ENCODE measurements at regions not wholly inside any gene's neighbourhood (a gene's known extent, or its start where the extent isn't known, plus 50 kb on each side); places are given as distances from the start of the nearest gene placed in this dataset.

DNA sequence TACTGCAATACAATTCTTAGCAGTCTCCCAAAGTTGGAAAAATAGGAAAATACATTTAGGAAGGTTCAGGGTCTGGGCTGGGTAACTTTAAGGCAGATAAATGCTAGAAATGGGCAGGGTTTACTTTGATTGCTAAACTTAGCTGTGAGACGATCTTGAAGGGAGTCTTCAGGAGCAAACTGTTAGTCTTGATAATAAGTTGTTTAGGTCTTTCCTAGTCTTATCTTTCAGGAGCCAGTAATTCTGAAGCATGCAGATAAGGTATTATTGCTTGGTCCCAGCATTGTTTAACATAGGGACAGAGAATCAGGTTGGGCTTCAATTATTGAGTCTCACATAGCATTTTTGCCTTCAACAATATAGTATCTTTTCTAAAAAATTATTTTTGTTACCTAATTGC lies 262.4 kb upstream of the MIR17HG start:
- DNase-seq (ENCODE audit: low read depth in 1 of 2, low spot score in 1 of 2) (no peak), FAIRE-seq (no peak), ATAC-seq (no peak)
- no peak overlapping the region for H3K4me3 ChIP-seq
- no peaks in the 10 kb centered on the region for H3K4me1 ChIP-seq
- H3K9me3 ChIP-seq, result no peaks in the 10 kb centered on the region
- H3K4me2 ChIP-seq, result no peak overlapping the region
- no peak for TF ChIP-seq TFCP2L1 (CRISPR knock-in tag; IDR thresholded peaks at IDR 0.05)
- H3K27ac ChIP-seq, result no peak overlapping the region
- CTCF ChIA-PET, result no interaction called here
- POLR2A ChIA-PET, result no interaction called here
- 47% methylated on average over 1 of the region's 1 CpG for WGBS (ENCODE audit: missing lambda C conversion rate)

DNA sequence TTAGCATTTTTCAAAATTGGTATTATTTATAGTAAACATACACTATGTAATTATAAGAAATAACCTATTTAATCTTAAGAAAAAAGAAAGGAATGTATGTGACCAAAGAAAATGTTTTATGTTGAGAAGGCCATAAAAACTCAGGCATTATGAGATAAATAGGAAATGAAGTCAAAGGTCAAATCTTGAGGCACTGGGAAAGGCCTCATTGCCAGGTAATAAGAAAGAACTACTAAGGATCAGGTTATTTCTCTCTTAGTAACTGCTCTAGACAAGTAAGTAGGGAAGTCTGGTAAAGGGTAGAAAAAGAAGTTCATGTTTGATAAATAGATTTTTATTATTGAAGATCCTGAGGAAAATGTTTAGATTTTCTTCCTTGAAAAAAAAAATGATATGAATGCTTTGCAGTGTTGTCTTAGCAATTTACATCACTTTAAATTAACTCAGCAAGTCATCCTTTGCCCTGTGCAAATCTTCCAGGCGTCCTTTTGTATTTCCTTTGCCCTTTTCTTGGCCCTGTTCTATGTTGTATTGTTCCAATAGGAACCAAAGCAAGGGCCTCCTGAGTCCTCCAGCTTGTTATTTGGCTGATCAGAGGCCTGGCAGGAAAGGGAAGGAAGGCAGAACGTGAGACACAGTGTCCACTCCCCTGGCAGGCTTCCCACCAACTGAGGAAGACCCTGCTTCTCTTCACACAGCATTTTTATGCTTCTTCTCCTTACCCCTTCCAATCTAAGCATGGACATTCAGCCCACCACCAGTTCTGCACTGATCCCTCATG lies 260.4 kb upstream of the MIR17HG start:
- Histone ChIP-seq H3K4me1 (no peaks in the 10 kb centered on the region), H3K4me3 (no peak overlapping the region), H3K27ac (no peak overlapping the region), H3K4me2 (no peak overlapping the region), H3K9me3 (no peaks in the 10 kb centered on the region)
- ChIA-PET POLR2A (no interaction called here), CTCF (no interaction called here)
- TF ChIP-seq HOXB13 (CRISPR knock-in tag; IDR thresholded peaks at IDR 0.05; ENCODE audit: low read depth) (no peak), TFCP2L1 (CRISPR knock-in tag; IDR thresholded peaks at IDR 0.05) (no peak), HEYL (CRISPR knock-in tag; IDR thresholded peaks at IDR 0.05) (no peak), NFE2L2 (conservative IDR thresholded peaks at IDR 0.05; ENCODE audit: low read length) (no peak), HOXA7 (CRISPR knock-in tag; IDR thresholded peaks at IDR 0.05) (no peak), NR3C1 (IDR thresholded peaks at IDR 0.05) (no peak), RFX5 (IDR thresholded peaks at IDR 0.05) (no peak), NPAS2 (CRISPR knock-in tag; IDR thresholded peaks at IDR 0.05; ENCODE audit: borderline replicate concordance) (no peak), FOSB (CRISPR knock-in tag; IDR thresholded peaks at IDR 0.05) (no peak)
- TF ChIP-seq, protein P1, sequence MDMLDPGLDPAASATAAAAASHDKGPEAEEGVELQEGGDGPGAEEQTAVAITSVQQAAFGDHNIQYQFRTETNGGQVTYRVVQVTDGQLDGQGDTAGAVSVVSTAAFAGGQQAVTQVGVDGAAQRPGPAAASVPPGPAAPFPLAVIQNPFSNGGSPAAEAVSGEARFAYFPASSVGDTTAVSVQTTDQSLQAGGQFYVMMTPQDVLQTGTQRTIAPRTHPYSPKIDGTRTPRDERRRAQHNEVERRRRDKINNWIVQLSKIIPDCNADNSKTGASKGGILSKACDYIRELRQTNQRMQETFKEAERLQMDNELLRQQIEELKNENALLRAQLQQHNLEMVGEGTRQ (IDR thresholded peaks at IDR 0.05), result no peak
- WGBS (ENCODE audit: missing lambda C conversion rate), result 24% methylated on average over 2 of the region's 2 CpGs
- FAIRE-seq (no peak), ATAC-seq (no peak), DNase-seq (ENCODE audit: low read depth in 1 of 2, low spot score in 1 of 2) (no peak)

DNA sequence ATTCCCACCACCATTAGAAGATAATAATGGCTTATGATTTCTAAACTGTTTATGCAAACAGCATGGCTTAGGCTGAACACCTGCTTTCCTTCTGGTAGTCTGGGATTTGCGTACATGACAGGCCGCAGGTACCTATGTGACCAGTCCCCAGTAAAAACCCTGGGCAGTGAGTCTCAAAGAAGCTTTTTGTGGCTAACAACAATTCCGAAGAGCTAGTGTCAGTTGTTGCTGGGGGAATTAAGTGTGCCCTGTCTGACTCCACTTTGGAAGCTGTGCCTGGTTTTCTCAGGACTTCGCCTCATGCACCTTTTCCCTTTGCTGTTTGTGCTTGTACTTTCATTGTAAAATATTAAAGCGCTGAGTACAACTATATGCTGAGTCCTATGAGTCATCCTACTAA lies 250.2 kb upstream of the MIR17HG start:
- TF ChIP-seq RAD21 (conservative IDR thresholded peaks at IDR 0.05 in 1 of 2, IDR thresholded peaks at IDR 0.05 in 1 of 2) (no peak), HDAC2 (IDR thresholded peaks at IDR 0.05) (no peak), EP300 (IDR thresholded peaks at IDR 0.05) (no peak), SMC3 (IDR thresholded peaks at IDR 0.05) (no peak), RFX5 (IDR thresholded peaks at IDR 0.05) (no peak), CHD4 (IDR thresholded peaks at IDR 0.05; ENCODE audit: borderline replicate concordance) (no peak), MAFK (IDR thresholded peaks at IDR 0.05; ENCODE audit: partially characterized antibody) (no peak), ZC3H11A (IDR thresholded peaks at IDR 0.05) (no peak), RCOR1 (IDR thresholded peaks at IDR 0.05; ENCODE audit: low read depth, low read length) (no peak), JUN (IDR thresholded peaks at IDR 0.05) (no peak), NFE2L2 (conservative IDR thresholded peaks at IDR 0.05; ENCODE audit: low read length) (no peak), KDM1A (IDR thresholded peaks at IDR 0.05; ENCODE audit: low read depth) (no peak), NR3C1 (IDR thresholded peaks at IDR 0.05) (no peak)
- TF ChIP-seq, protein P2, sequence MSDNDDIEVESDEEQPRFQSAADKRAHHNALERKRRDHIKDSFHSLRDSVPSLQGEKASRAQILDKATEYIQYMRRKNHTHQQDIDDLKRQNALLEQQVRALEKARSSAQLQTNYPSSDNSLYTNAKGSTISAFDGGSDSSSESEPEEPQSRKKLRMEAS (IDR thresholded peaks at IDR 0.05), result no peak
- TF ChIP-seq, protein P3, sequence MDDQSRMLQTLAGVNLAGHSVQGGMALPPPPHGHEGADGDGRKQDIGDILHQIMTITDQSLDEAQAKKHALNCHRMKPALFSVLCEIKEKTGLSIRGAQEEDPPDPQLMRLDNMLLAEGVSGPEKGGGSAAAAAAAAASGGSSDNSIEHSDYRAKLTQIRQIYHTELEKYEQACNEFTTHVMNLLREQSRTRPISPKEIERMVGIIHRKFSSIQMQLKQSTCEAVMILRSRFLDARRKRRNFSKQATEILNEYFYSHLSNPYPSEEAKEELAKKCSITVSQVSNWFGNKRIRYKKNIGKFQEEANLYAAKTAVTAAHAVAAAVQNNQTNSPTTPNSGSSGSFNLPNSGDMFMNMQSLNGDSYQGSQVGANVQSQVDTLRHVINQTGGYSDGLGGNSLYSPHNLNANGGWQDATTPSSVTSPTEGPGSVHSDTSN (IDR thresholded peaks at IDR 0.05), result no peak
- TF ChIP-seq, protein P4, sequence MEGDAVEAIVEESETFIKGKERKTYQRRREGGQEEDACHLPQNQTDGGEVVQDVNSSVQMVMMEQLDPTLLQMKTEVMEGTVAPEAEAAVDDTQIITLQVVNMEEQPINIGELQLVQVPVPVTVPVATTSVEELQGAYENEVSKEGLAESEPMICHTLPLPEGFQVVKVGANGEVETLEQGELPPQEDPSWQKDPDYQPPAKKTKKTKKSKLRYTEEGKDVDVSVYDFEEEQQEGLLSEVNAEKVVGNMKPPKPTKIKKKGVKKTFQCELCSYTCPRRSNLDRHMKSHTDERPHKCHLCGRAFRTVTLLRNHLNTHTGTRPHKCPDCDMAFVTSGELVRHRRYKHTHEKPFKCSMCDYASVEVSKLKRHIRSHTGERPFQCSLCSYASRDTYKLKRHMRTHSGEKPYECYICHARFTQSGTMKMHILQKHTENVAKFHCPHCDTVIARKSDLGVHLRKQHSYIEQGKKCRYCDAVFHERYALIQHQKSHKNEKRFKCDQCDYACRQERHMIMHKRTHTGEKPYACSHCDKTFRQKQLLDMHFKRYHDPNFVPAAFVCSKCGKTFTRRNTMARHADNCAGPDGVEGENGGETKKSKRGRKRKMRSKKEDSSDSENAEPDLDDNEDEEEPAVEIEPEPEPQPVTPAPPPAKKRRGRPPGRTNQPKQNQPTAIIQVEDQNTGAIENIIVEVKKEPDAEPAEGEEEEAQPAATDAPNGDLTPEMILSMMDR (IDR thresholded peaks at IDR 0.05), result no peak
- TF ChIP-seq, protein P5, sequence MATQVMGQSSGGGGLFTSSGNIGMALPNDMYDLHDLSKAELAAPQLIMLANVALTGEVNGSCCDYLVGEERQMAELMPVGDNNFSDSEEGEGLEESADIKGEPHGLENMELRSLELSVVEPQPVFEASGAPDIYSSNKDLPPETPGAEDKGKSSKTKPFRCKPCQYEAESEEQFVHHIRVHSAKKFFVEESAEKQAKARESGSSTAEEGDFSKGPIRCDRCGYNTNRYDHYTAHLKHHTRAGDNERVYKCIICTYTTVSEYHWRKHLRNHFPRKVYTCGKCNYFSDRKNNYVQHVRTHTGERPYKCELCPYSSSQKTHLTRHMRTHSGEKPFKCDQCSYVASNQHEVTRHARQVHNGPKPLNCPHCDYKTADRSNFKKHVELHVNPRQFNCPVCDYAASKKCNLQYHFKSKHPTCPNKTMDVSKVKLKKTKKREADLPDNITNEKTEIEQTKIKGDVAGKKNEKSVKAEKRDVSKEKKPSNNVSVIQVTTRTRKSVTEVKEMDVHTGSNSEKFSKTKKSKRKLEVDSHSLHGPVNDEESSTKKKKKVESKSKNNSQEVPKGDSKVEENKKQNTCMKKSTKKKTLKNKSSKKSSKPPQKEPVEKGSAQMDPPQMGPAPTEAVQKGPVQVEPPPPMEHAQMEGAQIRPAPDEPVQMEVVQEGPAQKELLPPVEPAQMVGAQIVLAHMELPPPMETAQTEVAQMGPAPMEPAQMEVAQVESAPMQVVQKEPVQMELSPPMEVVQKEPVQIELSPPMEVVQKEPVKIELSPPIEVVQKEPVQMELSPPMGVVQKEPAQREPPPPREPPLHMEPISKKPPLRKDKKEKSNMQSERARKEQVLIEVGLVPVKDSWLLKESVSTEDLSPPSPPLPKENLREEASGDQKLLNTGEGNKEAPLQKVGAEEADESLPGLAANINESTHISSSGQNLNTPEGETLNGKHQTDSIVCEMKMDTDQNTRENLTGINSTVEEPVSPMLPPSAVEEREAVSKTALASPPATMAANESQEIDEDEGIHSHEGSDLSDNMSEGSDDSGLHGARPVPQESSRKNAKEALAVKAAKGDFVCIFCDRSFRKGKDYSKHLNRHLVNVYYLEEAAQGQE (IDR thresholded peaks at IDR 0.05), result no peak
- H3K4me3 ChIP-seq, result no peak overlapping the region
- H3K4me2 ChIP-seq, result no peak overlapping the region
- 60% methylated on average over 5 of the region's 5 CpGs for WGBS (ENCODE audit: missing lambda C conversion rate)
- no peaks in the 10 kb centered on the region for H3K4me1 ChIP-seq
- FAIRE-seq, result no peak
- no peak for ATAC-seq
- ChIA-PET POLR2A (no interaction called here), CTCF (no interaction called here)
- DNase-seq (ENCODE audit: low read depth in 1 of 2, low spot score in 1 of 2), result no peak
- H3K9me3 ChIP-seq, result no peaks in the 10 kb centered on the region
- H3K27ac ChIP-seq, result no peak overlapping the region
